GM12873 (cell line): ENCODE measurements at regions not wholly inside any gene's neighbourhood (a gene's known extent, or its start where the extent isn't known, plus 50 kb on each side); places are given as distances from the start of the nearest gene placed in this dataset.

ENCODE experiments used
- CTCF ChIP-seq: IDR thresholded peaks from 2 replicates; pipeline ENCODE4 v1.5.1; 2012; ENCODE audit warnings: low read depth, mild to moderate bottlenecking, moderate library complexity, low read length, control low read depth; ENCODE audit not compliant: insufficient read depth; ENCODE audit errors: missing control alignments

- no peak for TF ChIP-seq CTCF
These were observed 88.9 kb downstream of the SUCNR1 start for GRCh38 chr3:151962352-151962751.

- no peak for TF ChIP-seq CTCF
These were observed 89.5 kb downstream of the SUCNR1 start for GRCh38 chr3:151962912-151963311.

DNA sequence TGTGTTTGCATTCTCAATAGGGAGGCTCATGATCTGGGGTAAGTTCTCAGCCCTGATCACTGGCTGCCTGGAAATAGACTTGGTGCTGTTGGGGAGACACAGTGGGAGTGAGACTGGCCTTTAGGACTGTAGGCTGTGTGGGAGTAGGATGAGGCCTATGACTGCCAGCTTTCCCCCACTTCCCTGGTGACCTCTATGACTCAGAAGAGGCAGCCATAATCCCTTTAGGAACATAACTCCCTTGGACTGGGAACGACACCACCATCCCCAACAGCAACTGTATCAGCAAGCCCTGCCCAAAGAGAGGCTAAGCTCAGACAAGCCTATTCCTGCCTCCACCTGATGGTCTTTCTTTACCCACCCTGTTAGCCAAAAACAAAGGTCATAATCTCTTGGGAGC is 91.3 kb downstream of the SUCNR1 start:
- TF ChIP-seq CTCF, result no peak

GRCh38 chr3:151969026-151969642 is 95.7 kb downstream of the SUCNR1 start:
- TF ChIP-seq CTCF, result no peak

GRCh38 chr3:151971814-151972579 is 98.6 kb downstream of the SUCNR1 start:
- TF ChIP-seq CTCF, result no peak

- TF ChIP-seq CTCF, result no peak
These were observed 100.6 kb downstream of the SUCNR1 start for GRCh38 chr3:151974067-151974466.

GRCh38 chr3:151976211-151977050 is 103.0 kb downstream of the SUCNR1 start:
- TF ChIP-seq CTCF, result no peak
